ENCODE measurements at regions not wholly inside any gene's neighbourhood (a gene's known extent, or its start where the extent isn't known, plus 50 kb on each side); places are given as distances from the start of the nearest gene placed in this dataset.
"Not testable (repeated sequence)": the region's sequence is repeated elsewhere in the genome, so short reads cannot be mapped to it uniquely, and the experiment has no call there.

DNA sequence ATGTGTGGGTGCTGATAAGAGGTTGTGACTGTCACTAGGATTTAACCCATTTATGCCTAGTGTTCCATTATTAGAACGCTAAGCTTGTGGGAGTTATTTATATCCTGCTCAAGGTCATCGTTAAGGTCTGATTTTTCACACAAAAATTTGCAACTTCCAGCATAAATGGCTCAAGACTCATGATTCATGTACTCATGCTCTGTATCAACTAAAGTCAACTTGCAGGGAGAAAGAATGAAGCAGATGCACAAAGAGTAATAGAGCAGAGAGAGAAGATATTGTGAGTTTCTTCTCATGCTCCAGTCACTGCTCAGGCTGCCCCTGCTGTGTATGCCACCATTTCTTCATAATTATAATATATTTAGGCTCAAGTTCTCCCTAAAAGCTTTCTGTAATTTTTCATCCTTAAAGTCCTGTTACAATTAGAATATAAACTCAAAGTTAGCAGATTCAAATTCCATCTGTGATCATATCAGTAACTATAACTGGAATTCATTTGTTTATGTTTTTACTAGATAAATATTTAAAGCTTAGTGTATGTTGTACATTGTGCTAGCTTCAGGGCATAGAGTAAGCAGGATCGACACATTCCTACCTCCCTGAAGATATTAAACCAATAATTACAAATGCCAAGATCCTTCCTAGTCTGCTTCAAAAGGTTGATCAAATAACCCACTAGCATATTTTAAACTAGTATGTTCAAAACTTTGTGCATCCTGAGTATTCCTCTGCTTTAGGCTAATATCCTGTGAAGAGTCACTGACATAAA is 136.7 kb downstream of the NUDT12 start:
- DNase-seq, result no peak

GRCh38 chr5:103424453-103425205 is 138.0 kb downstream of the NUDT12 start:
- no peak for DNase-seq

DNA sequence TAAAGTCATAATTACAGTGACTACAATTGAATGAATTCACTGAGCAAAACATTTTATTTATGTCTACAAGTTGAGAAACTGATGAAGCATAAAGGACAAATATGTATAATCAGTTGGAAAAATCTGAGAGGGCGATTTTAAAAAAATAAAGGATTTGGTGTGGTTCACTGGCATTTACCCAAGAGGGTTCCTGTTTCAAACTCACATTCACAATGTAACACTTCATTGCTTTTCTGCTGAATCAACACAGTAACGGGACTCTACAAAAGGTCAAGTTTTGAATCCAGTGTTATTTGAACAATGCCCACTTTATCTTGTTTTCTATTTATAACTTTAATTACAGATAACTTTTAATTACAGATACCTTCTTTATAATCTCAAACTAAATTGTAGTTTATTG is 138.6 kb downstream of the NUDT12 start:
- no peak for DNase-seq

- DNase-seq, result no peak
Measured at GRCh38 chr5:103422756-103423155, 139.8 kb downstream of the NUDT12 start.

DNA sequence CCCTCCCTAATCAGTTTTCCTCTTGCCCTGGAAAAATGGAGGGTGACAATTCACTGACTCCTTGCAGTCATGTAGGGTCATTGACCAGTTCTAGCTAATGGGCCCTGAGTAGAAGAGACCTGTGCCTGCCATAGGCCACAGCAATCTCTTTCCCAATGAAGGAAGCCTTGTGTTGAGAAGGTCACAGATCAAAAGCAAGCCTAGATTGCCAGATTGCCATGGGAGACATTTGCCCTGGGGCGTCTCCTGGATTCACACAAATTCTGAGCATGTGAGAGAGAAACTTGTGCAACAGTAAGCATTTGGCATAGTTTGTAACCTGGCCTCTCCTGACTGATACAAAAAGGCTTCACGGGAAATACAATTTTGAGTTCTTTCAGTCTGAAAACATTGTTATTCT is 148.0 kb downstream of the NUDT12 start:
- DNase-seq, result no peak

DNA sequence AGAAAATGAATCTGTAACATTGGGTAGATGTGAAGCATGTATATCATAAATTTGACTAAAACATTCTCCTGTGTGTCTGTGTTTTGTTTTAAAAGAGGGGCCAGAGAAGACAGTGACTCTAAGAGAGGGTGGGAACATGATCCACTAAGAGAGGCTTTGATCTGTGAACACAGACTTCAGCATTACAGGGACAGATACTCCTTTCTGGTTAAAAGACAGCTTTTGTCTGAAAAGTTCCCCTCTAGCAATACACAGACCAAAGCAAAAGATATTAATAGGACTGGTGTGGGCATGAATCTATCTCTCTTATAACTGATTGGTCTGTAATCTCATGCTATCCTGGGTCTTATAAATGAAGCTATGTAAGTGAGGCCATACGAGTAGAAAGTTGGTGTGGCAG is 150.9 kb downstream of the NUDT12 start:
- no peak for DNase-seq

- no peak for DNase-seq
Measured at GRCh38 chr5:103410172-103410571, 151.6 kb downstream of the MACIR start.

- DNase-seq, result no peak
Measured at GRCh38 chr5:103409013-103409670, 150.6 kb downstream of the MACIR start.

- no peak for DNase-seq
Measured at GRCh38 chr5:103408408-103408807, 149.8 kb downstream of the MACIR start.

GRCh38 chr5:103407402-103407801 is 148.8 kb downstream of the MACIR start:
- no peak for DNase-seq

GRCh38 chr5:103404483-103404882 is 145.9 kb downstream of the MACIR start:
- no peak for DNase-seq

DNA sequence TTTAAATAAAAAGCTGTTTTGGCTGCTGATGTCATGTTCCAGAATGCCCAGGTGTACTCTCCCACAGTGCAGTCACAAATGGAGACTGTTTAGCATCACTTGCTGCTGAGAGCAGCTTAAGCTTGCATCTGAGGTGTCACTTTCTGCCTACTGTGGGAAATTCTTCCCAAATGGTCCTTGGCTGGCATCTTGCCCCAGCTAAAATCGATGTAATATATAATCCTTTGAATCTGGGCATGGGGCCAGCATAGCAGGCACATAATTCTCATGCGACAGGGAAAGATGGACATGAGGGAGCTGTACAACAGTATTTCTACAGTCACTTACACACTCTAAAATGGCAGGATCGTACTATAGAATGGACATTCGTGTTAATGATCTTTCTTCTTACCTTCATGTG is 144.3 kb downstream of the MACIR start:
- peak; percentile 29 for DNase-seq

DNA sequence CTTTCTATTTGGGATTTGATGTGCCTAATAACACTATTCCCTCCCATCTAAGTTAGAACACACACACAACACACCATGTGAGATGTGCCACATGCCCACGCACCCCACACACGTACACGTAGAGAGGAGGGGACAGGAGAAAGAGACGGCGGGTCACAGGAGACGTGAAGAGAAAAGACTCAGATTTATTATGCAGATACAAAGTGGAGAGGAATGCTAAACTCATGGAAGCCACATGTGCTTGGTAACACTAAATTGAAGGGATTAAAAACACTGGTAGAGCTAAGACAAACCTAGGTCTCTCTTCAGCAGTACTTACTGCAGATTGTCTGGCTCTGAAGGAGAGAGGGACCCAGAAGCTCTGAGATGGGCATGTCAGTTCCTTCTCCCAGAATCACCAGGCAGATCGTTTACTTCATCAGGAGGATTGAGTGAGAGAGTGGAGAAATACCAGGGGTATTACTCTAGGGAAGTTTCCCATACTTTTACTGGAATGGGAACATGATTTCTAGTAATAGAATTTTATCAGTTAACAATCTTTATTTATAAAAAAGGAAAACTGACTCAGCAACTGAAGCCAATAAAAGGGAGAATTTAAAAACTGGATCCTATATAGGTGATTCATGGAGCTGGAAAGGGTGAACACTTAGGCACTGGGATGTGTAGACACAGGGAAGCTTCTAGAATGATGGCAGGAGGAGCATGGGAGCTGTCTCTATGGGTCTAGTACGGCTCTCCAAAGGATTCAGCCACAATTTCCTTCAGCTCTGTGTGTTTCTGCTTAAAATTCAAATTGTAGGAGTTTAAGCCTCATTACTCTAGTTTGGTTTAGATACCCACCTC is 139.4 kb downstream of the MACIR start:
- no peak for DNase-seq

DNA sequence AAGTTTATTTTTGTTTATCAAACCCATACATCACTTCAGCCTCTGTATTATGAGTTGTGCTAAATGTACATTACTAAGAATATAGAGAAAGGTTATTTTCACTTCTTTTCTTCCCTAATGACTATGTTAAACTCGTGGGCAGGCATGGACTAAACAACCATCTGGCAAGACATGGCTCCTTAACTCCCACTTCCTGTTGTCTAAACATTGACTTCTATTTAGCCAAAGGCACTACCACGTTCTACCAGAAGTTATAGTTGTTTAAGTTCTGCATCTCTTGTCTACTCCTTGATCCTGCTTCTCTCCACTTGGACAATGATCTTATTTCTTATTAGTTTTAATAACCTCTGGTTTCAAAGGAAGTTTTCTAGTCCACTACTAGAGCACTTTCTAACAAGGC is 136.1 kb downstream of the MACIR start:
- DNase-seq, result no peak

DNA sequence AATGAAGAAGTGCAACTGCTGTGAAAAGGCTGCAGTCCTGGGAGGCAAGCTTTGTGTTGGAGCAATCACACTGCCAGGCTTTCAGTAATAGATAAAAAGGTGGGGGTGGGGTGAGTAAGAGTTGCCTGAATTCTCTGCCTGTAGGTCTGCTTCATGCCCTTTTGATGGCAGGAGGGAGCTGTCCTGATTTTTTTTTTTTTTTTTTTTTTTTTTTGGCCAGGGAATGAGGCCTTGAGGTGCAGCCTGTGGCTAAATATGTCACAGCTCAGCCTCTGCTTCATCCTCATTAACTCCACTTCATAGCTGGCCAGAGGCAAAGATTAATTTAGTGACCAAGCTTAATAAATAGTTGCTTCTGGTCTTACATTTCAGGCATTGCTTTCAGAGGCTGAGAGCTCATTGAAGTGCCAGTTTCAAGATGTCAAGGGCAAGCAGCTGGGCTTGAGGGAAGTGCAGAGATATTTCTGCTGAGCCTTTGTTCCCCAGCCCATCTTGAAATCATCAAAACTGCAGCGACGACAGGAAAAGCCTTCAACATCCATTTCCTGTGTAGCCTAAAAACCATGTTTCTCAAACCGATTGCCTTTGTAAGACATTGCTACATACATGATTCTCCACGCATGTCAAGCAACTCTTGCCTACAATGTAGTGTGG is 134.7 kb downstream of the MACIR start:
- peak; percentile 37 for DNase-seq

DNA sequence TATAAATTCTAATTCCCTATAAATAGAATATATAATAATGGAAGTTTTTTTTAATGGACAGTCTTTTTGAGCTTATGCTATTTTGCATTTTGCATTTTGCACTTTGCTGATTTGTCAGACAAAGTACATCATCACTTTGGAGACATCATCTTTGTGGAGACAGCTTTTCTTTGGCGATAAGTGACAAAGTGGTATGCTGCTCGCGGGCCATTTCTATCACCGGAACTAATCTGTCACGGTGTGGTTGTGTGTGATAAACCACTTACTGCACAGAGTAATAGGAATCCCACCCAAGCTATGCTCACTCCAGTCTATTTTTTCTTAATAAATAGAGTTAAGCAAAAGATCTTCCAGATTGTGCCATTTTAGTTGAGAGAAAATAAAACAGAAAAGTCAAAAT is 133.1 kb downstream of the MACIR start:
- no peak for DNase-seq

GRCh38 chr5:103389846-103390245 is 131.3 kb downstream of the MACIR start:
- DNase-seq, result no peak

DNA sequence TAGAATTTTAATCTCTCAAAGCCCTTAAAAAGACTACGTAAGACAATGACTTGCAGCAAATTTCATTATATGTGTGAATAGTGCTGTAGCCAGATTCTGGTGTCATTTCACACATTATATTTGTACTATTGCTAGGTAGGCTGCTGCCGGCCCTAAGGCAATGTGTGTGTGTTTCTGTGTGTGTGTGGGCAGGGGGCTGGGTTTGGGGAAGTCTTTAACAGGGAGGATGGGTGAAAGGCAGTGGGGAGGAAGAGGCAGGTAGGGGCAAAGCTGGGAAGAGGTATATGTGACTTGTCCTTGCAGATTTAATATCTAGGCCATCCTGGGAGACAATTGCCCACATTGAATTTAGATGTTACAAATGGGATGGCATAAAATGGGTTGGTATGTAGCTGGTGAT is 130.8 kb downstream of the MACIR start:
- DNase-seq, result no peak

DNA sequence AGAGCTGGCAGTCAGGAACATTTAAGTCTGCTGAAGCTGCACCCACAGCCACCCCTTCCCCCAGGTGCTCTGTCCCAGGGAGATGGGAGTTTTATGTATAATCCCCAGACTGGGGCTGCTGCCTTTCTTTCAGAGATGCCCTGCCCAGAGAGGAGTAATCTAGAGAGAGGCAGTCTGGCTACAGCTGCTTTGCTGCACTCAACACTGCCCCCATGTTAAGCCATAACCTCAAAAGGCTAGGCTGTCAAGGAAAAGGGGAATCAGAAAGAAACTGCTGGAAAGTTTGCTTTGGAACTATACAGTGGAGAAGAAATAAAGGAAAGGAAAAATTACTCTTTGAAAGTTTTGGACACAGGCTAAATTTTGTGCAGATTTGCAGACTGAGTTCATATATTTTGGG is 127.2 kb downstream of the MACIR start:
- no peak for DNase-seq

DNA sequence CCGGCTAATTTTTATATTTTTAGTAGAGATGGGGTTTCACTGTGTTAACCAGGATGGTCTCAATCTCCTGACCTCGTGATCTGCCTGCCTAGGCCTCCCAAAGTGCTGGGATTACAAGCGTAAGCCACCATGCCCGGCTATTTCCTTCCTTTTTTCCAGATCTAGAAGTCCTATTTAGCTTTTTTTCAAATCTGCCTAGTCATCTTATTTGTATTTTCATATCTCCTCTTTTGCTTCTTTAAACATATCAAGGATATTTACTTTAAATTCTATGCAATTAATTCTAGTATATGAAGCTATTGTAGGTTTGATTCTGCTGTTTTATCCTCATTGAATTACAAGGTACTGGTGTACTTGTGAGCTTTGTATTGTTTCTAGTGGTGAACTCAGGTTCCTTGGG is 119.1 kb downstream of the MACIR start:
- not testable (repeated sequence) for DNase-seq

GRCh38 chr5:103375863-103376591 is 117.5 kb downstream of the MACIR start:
- DNase-seq, result no peak

DNA sequence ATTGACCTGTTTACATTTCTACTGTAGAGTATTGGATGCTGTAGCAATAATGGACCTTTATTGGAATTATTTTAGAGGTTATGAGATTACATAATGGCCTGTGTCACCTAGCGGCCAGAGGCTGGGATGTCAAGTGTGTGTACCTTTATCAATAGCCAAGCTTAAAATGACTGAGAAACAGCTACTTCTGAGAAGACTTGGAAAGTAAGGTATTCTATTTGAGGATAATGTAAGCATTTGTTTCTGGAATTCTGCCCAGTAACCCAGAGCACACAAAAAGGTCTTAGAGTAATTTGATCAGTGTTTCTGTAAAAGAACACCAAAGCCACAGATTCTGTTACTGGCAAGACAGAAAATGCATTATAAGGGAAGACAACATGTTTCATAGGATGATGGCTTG is 116.8 kb downstream of the MACIR start:
- DNase-seq, result peak; percentile 26
